Fibroblast of the aortic adventitia (primary cell): ENCODE measurements at regions not wholly inside any gene's neighbourhood (a gene's known extent, or its start where the extent isn't known, plus 50 kb on each side); places are given as distances from the start of the nearest gene placed in this dataset.

ENCODE experiments used
- DNase-seq: peaks from one replicate; pipeline ENCODE4 v3.0.0-alpha.2; 2010; ENCODE audit warnings: low read depth
- H3K4me3 ChIP-seq: 2 replicates; pipeline ENCODE4 v1.5.1; 2011; ENCODE audit warnings: low read depth, mild to moderate bottlenecking, control low read depth, low read length, moderate library complexity
- CTCF ChIP-seq: IDR thresholded peaks from 2 replicates; pipeline ENCODE4 v1.5.1; 2011; ENCODE audit warnings: mild to moderate bottlenecking, low read length, control low read depth, inconsistent platforms; ENCODE audit not compliant: insufficient read depth

- no peak overlapping the region for H3K4me3 ChIP-seq
- DNase-seq, result no peak
- TF ChIP-seq CTCF, result no peak
These were observed 354.0 kb upstream of the CDH8 start for GRCh38 chr16:62390214-62390613.

DNA sequence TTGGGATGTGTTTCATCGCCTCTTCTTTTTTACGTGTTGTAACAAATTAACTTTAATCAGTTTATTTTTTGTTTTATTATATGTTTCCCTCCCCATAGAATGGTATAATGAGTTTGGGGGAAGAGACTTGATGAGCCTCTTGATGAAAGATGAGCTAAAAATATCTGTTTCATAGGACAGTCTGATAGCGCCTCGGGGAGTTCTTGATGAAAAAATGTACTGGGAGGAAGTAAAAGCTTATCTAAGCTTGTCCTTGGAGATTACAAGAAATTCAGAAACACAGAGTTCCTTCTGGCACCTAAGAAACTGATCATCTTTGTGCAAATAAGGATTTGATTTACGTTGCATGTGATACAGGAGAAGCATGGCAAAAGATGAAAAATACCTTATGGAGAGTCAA is 350.2 kb upstream of the CDH8 start:
- TF ChIP-seq CTCF, result no peak
- DNase-seq, result no peak
- H3K4me3 ChIP-seq, result no peak overlapping the region

DNA sequence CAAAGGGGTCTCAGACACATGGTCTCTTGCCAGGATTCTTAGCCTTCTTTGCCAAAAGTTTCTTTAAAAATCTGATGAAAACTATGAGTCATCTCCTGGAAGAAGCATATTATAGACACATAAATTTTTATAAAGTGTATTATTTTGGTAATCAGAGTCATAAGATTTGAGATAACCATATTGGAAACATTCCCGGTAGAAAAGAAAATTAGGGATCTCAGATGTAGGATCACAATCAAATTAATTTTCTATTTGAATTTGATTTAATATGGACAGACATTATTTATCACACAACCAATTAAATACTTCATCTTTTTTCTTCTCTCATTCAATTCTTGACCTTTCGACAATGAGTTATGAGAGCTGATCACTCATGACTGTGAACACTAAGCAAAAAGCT is 347.7 kb upstream of the CDH8 start:
- no peak for TF ChIP-seq CTCF
- no peak for DNase-seq
- H3K4me3 ChIP-seq, result no peak overlapping the region

GRCh38 chr16:62370445-62370844 is 334.2 kb upstream of the CDH8 start:
- no peak overlapping the region for H3K4me3 ChIP-seq
- DNase-seq, result no peak
- no peak for TF ChIP-seq CTCF

DNA sequence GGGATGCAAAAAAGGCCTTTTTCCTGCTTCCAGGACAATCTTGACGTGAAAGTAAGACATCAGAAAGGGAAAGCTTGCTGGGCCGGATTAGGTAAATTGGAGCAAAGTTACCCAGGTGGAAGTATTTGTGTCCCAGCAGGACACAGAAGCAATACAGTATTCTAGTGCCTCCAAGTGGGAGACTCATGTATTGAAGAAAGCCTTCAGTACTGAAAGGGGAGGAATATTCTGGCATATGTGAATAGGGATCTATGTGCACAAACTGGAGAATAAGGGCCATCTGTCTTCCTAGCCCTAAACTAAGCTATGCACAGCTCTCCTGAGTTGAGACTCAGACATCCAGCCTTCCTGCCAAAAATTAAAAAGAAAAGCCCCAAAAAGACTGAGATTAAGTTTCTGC is 327.3 kb upstream of the CDH8 start:
- H3K4me3 ChIP-seq, result no peak overlapping the region
- no peak for TF ChIP-seq CTCF
- DNase-seq, result no peak

DNA sequence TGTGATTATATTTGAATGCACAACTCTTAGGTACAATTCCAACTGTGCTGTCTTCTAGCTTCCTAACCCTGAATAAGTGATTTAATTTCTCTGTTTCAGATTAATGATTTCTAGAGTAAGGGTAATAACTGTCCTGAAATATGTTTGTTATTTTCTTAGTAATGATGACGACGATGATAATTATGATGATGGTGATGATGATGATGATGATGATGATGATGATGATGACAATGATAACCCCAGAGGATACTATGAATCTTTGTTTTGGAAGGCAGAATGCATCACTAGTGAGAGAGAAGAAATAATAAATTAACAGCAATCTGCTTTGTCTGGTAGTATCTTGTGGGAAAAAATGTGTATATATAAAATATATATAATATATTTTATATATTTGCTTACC is 317.1 kb upstream of the CDH8 start:
- no peak overlapping the region for H3K4me3 ChIP-seq
- no peak for DNase-seq
- no peak for TF ChIP-seq CTCF

- DNase-seq, result no peak
- no peak overlapping the region for H3K4me3 ChIP-seq
- no peak for TF ChIP-seq CTCF
These were observed 306.0 kb upstream of the CDH8 start for GRCh38 chr16:62342216-62342615.
